Activated CD4-positive, alpha-beta T cell treated with anti-CD3 and anti-CD28 coated beads, Interleukin-2, amount 50 U/mL, for 1 hour (primary cell): ENCODE measurements at regions not wholly inside any gene's neighbourhood (a gene's known extent, or its start where the extent isn't known, plus 50 kb on each side); places are given as distances from the start of the nearest gene placed in this dataset.

ENCODE experiments used
- DNase-seq: peaks from one replicate; pipeline ENCODE4 v3.0.0-alpha.2; 2020

GRCh38 chr6:41474213-41474933 is 71.8 kb upstream of the FOXP4 start:
- DNase-seq, result no peak

GRCh38 chr6:41475164-41475563 is 71.0 kb upstream of the FOXP4 start:
- DNase-seq, result no peak

GRCh38 chr6:41475737-41476357 is 70.3 kb upstream of the FOXP4 start:
- DNase-seq, result no peak

- no peak for DNase-seq
These were observed 69.8 kb upstream of the FOXP4 start for GRCh38 chr6:41476401-41476800.

GRCh38 chr6:41477572-41477971 is 68.6 kb upstream of the FOXP4 start:
- DNase-seq, result no peak

- no peak for DNase-seq
These were observed 62.2 kb upstream of the FOXP4 start for GRCh38 chr6:41483943-41484342.

GRCh38 chr6:41487860-41488432 is 58.2 kb upstream of the FOXP4 start:
- DNase-seq, result no peak

- no peak for DNase-seq
These were observed 57.6 kb upstream of the FOXP4 start for GRCh38 chr6:41488433-41489119.

- DNase-seq, result no peak
These were observed 56.9 kb upstream of the FOXP4 start for GRCh38 chr6:41489120-41489851.

GRCh38 chr6:41492261-41492891 is 53.8 kb upstream of the FOXP4 start:
- no peak for DNase-seq

GRCh38 chr6:41494212-41495110 is 51.7 kb upstream of the FOXP4 start:
- no peak for DNase-seq
